ENCODE measurements at regions not wholly inside any gene's neighbourhood (a gene's known extent, or its start where the extent isn't known, plus 50 kb on each side); places are given as distances from the start of the nearest gene placed in this dataset.

- TF ChIP-seq CTCF (IDR thresholded peaks at IDR 0.05) (no peak), POLR2A (IDR thresholded peaks at IDR 0.05) (no peak)
Observed at GRCh38 chr2:139613264-139613663, 833.1 kb upstream of the NXPH2 start.

All from upper lobe of left lung (tissue), 4 donors.